Stimulated activated naive CD8-positive, alpha-beta T cell treated with anti-CD3 and anti-CD28 coated beads, Interleukin-15, Interleukin-2, amounts not matched to agents 100 U/mL and 50 U/mL, for 24 hours (primary cell): ENCODE measurements at regions not wholly inside any gene's neighbourhood (a gene's known extent, or its start where the extent isn't known, plus 50 kb on each side); places are given as distances from the start of the nearest gene placed in this dataset.

ENCODE experiments used
- ATAC-seq: fragments of 150-1000 bp; cut with Tn5 transposase; one replicate; pipeline ENCODE4 v1.10.0; 2021
- DNase-seq: peaks from one replicate; pipeline ENCODE4 v3.0.0; 2021

GRCh38 chr13:47518530-47518929 lies 482.5 kb downstream of the SUCLA2 start:
- ATAC-seq, result no peak
- DNase-seq, result no peak

- ATAC-seq, result no peak
- DNase-seq, result no peak
Measured at GRCh38 chr13:47511647-47512046, 489.4 kb downstream of the SUCLA2 start.

GRCh38 chr13:47508527-47509228 lies 492.4 kb downstream of the SUCLA2 start:
- no peak for DNase-seq
- no peak for ATAC-seq

- ATAC-seq (no peak), DNase-seq (no peak)
Measured at GRCh38 chr13:47503475-47503874, 497.6 kb downstream of the SUCLA2 start.

- no peak for ATAC-seq
- no peak for DNase-seq
Measured at GRCh38 chr13:47502166-47502565, 498.9 kb downstream of the SUCLA2 start.

GRCh38 chr13:47499358-47500150 lies 501.5 kb downstream of the SUCLA2 start:
- no peak for DNase-seq
- ATAC-seq, result no peak

- ATAC-seq (no peak), DNase-seq (no peak)
Measured at GRCh38 chr13:47484548-47484947, 516.5 kb downstream of the SUCLA2 start.

GRCh38 chr13:47481536-47481935 lies 519.5 kb downstream of the SUCLA2 start:
- DNase-seq (no peak), ATAC-seq (no peak)

- DNase-seq (no peak), ATAC-seq (no peak)
Measured at GRCh38 chr13:47480951-47481350, 520.1 kb downstream of the SUCLA2 start.

GRCh38 chr13:47480121-47480520 lies 521.0 kb downstream of the SUCLA2 start:
- DNase-seq (no peak), ATAC-seq (no peak)

- no peak for DNase-seq
- ATAC-seq, result no peak
Measured at GRCh38 chr13:47478985-47479384, 522.1 kb downstream of the SUCLA2 start.

GRCh38 chr13:47475441-47475948 lies 525.6 kb downstream of the SUCLA2 start:
- ATAC-seq (no peak), DNase-seq (no peak)

- DNase-seq (no peak), ATAC-seq (no peak)
Measured at GRCh38 chr13:47474839-47475238, 526.2 kb downstream of the SUCLA2 start.

GRCh38 chr13:47474326-47474725 lies 526.7 kb downstream of the SUCLA2 start:
- DNase-seq (no peak), ATAC-seq (no peak)

- ATAC-seq (no peak), DNase-seq (no peak)
Measured at GRCh38 chr13:47472516-47472915, 528.6 kb downstream of the SUCLA2 start.

GRCh38 chr13:47463726-47464125 lies 537.3 kb downstream of the SUCLA2 start:
- DNase-seq, result no peak

GRCh38 chr13:47463002-47463401 lies 538.1 kb downstream of the SUCLA2 start:
- DNase-seq (no peak), ATAC-seq (no peak)

More at GRCh38 chr13:47463726-47464125, 537.3 kb downstream of the SUCLA2 start:
- no peak for ATAC-seq

GRCh38 chr13:47461816-47462215 lies 539.3 kb downstream of the SUCLA2 start:
- DNase-seq (no peak), ATAC-seq (no peak)

- DNase-seq (no peak), ATAC-seq (no peak)
Measured at GRCh38 chr13:47459512-47459911, 541.6 kb downstream of the SUCLA2 start.

GRCh38 chr13:47457626-47458025 lies 543.4 kb downstream of the SUCLA2 start:
- no peak for DNase-seq
- no peak for ATAC-seq

GRCh38 chr13:47455626-47456025 lies 545.4 kb downstream of the SUCLA2 start:
- ATAC-seq (no peak), DNase-seq (no peak)

GRCh38 chr13:47454986-47455385 lies 546.1 kb downstream of the SUCLA2 start:
- ATAC-seq (no peak), DNase-seq (no peak)

- DNase-seq (no peak), ATAC-seq (no peak)
Measured at GRCh38 chr13:47437406-47437805, 540.6 kb upstream of the HTR2A start.
